ENCODE measurements at regions not wholly inside any gene's neighbourhood (a gene's known extent, or its start where the extent isn't known, plus 50 kb on each side); places are given as distances from the start of the nearest gene placed in this dataset.

DNA sequence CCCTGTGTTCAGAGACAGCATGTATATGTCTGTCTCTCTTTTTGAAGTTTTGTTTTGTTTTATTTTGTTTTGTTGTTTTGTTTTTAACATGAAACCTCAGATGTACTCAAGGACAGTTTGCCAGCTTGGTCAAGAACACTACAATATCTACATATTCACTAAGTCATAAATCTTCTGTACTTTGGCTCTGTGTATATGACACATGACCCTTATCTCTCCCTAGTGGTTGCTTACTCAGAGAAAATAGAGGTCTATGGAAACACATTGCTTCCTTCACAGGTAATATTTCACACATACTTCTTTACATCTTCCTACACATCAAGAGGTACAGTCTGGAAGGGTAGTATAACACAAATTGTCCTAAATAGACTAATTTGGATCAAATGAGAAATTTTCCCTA lies 312.6 kb upstream of the VRK2 start:
- no peaks in the 10 kb centered on the region for H3K4me1 ChIP-seq
- TF ChIP-seq CTCF (IDR thresholded peaks at IDR 0.05): no peak
- H3K9me3 ChIP-seq: no peaks in the 10 kb centered on the region
- H3K27me3 ChIP-seq: no peaks in the 10 kb centered on the region
- H3K27ac ChIP-seq: no peak overlapping the region
- no peak overlapping the region for H3K4me3 ChIP-seq
- intact Hi-C loops (cut with DNase I): no loop called here
- no peak for DNase-seq
- ATAC-seq: no peak
- H3K36me3 ChIP-seq: no peaks in the 10 kb centered on the region

DNA sequence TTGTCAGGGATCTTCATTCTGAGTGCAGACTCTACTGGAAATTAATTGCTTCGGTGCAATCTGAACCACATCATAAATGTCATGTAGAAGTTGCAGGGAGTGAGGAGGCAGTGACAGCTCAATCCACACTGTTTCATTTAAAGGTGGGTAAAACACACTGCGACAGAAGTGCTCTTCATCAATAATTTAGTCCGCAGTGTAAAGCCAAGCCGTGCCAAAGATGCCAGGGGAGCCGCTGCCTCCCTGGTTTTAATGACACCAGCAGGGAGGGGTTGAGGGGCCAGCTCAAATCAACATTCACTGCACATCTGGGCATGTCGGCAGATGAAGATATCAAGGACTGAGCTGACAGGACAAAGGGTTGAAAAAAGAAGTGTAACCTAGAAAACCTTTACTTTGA lies 305.7 kb upstream of the VRK2 start:
- ATAC-seq (no peak), DNase-seq (no peak)
- TF ChIP-seq CTCF (IDR thresholded peaks at IDR 0.05): no peak
- H3K9me3 ChIP-seq: no peaks in the 10 kb centered on the region
- intact Hi-C loops (cut with DNase I): no loop called here
- no peaks in the 10 kb centered on the region for H3K27me3 ChIP-seq
- no peaks in the 10 kb centered on the region for H3K4me1 ChIP-seq
- H3K4me3 ChIP-seq: no peak overlapping the region
- no peak overlapping the region for H3K27ac ChIP-seq
- no peaks in the 10 kb centered on the region for H3K36me3 ChIP-seq

DNA sequence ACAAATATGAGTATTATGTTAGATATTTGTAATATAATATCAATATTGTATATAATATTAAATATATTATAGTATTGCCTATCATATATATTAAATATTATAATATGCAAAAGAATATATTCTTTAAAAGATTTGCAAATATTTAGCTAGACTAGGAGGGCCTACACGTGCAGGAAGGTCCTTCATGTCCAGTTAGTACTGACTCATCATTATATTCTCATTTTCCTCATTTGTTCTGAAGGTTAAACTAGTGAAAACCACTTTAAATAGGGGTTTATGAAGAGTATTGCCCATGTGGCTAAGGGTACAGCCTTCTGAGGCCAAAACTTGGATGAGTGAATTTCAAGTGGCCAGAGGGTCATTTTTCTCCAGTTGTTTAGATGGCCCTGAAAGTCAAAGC lies 293.0 kb upstream of the VRK2 start:
- TF ChIP-seq CTCF (IDR thresholded peaks at IDR 0.05): no peak
- Histone ChIP-seq H3K4me3 (no peak overlapping the region), H3K27ac (no peak overlapping the region), H3K36me3 (no peaks in the 10 kb centered on the region), H3K27me3 (no peaks in the 10 kb centered on the region), H3K9me3 (no peaks in the 10 kb centered on the region), H3K4me1 (no peaks in the 10 kb centered on the region)
- DNase-seq (no peak), ATAC-seq (no peak)
- intact Hi-C loops (cut with DNase I): no loop called here

GRCh38 chr2:57758686-57759085 lies 287.9 kb upstream of the VRK2 start:
- Histone ChIP-seq H3K27me3 (no peaks in the 10 kb centered on the region), H3K27ac (no peak overlapping the region), H3K4me1 (peaks cover 5% of the 10 kb centered on the region), H3K36me3 (no peaks in the 10 kb centered on the region), H3K9me3 (no peaks in the 10 kb centered on the region), H3K4me3 (no peak overlapping the region)
- DNase-seq (no peak), ATAC-seq (no peak)
- no peak for TF ChIP-seq CTCF (IDR thresholded peaks at IDR 0.05)
- intact Hi-C loops (cut with DNase I): no loop called here

- no peak for ATAC-seq
- H3K27ac ChIP-seq: no peak overlapping the region
Measured at GRCh38 chr2:57759131-57759530, 287.5 kb upstream of the VRK2 start.

More at GRCh38 chr2:57759131-57759530, 287.5 kb upstream of the VRK2 start:
- DNase-seq: no peak
- no peak overlapping the region for H3K4me3 ChIP-seq
- intact Hi-C loops (cut with DNase I): no loop called here
- no peaks in the 10 kb centered on the region for H3K27me3 ChIP-seq
- peaks cover 5% of the 10 kb centered on the region for H3K4me1 ChIP-seq
- no peaks in the 10 kb centered on the region for H3K36me3 ChIP-seq
- no peak for TF ChIP-seq CTCF (IDR thresholded peaks at IDR 0.05)
- no peaks in the 10 kb centered on the region for H3K9me3 ChIP-seq
